Right lobe of liver (tissue), 6 donors: ENCODE measurements at regions not wholly inside any gene's neighbourhood (a gene's known extent, or its start where the extent isn't known, plus 50 kb on each side); places are given as distances from the start of the nearest gene placed in this dataset.
"Not testable (repeated sequence)": the region's sequence is repeated elsewhere in the genome, so short reads cannot be mapped to it uniquely, and the experiment has no call there.

Experiments used
- ATAC-seq, 4 donors: fragments of 200-7000 bp; cut with Tn5 transposase; one replicate each; pipeline ENCODE4 v1.9.1; 2020; ENCODE audit warnings: mild to moderate bottlenecking in 4 of 4, moderate library complexity in 4 of 4
- DNase-seq, 3 donors: peaks; one replicate each; pipeline ENCODE4 v3.0.0-alpha.2; 2020
- H3K27ac ChIP-seq, 3 donors: fragments of 200-600 bp; one replicate each; pipeline ENCODE4 v1.8.0; 2022
- H3K27me3 ChIP-seq, 2 donors: fragments of 200-600 bp; one replicate each; pipeline ENCODE4 v1.8.0; 2022
- H3K36me3 ChIP-seq, 4 donors: fragments of 200-600 bp; sonication (generic) in 1 of 4; one replicate each; pipeline versions ENCODE4 v1.5.1 to v1.8.0; 2017 to 2022; ENCODE audit warnings: control low read depth in 1 of 4
- H3K4me1 ChIP-seq, 4 donors: fragments of 200-600 bp; sonication (generic) in 1 of 4; one replicate each; pipeline versions ENCODE4 v1.5.1 to v1.8.0; 2017 to 2022; ENCODE audit warnings: control low read depth in 1 of 4
- H3K4me3 ChIP-seq, 3 donors: fragments of 200-600 bp; one replicate each; pipeline ENCODE4 v1.8.0; 2022
- H3K9me3 ChIP-seq, 4 donors: fragments of 200-600 bp; sonication (generic) in 1 of 4; one replicate each; pipeline versions ENCODE4 v1.5.1 to v1.8.0; 2017 to 2022; ENCODE audit warnings: control low read depth in 1 of 4
- CTCF ChIP-seq, 4 donors: fragments of 200-600 bp in 3 of 4; fragments of 450-650 bp in 1 of 4; IDR thresholded peaks; one replicate each; pipeline versions ENCODE4 v1.5.1 to v1.8.0; 2016 to 2022; ENCODE audit warnings: antibody characterized with exemption in 4 of 4, mild to moderate bottlenecking in 2 of 4
- POLR2A ChIP-seq: fragments of 450-650 bp; IDR thresholded peaks from one replicate; pipeline ENCODE4 v1.6.1; 2017; ENCODE audit warnings: antibody characterized with exemption, mild to moderate bottlenecking
- whole genome bisulfite sequencing: methylation state at CpG from one replicate; pipeline ENCODE4 v1.1.6; 2018; ENCODE audit warnings: low coverage, low lambda C conversion rate; ENCODE audit not compliant: insufficient coverage; ENCODE audit errors: missing lambda C conversion rate; 5-methylcytosine and 5-hydroxymethylcytosine counted together
- intact Hi-C, 2 donors: fragments of 100-400 bp; cut with DNase I; formaldehyde crosslinking; loops; one replicate each; pipeline versions ENCODE4 v1.11.2 to v1.14.1; 2022
- donor health status: DM: no; HTN: yes; CAD: no.
- donor health status: DM: no; HTN: no; CAD: no.
- donor health status: DM: no; HTN: no; CAD: no.
- donor health status: DM: no; HTN: yes; CAD: no.
- donor health status: DM: no; HTN: yes; CAD: no.

DNA sequence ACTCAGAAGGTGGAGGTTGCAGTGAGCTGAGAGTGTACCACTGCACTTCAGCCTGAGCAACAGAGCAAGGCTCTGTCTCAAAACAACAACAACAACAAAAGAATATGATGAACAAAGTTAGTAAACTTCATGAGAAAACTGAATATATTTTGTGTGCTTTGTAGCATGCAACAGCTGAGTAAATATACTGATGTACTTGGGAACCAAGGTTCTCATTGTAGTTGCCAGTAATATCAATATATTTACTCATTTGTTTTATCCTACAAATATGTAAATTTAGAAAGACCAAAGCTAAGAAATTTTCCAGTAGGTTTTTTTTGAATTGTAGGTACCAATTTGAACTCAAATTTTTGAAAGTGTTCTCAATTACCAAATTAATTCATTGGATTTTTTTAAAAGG is 127.2 kb downstream of the IPO8 start:
- ATAC-seq (no peak), DNase-seq (no peak)
- H3K4me3 ChIP-seq: no peak overlapping the region
- no peaks in the 10 kb centered on the region for H3K27me3 ChIP-seq
- TF ChIP-seq CTCF (IDR thresholded peaks at IDR 0.05) (no peak), POLR2A (no peak)
- H3K4me1 ChIP-seq: peaks cover 0 to 36% (median 2%) of the 10 kb centered on the region in 4 donors
- H3K9me3 ChIP-seq: no peaks in the 10 kb centered on the region
- H3K27ac ChIP-seq: no peak overlapping the region
- intact Hi-C loops: no loop called here
- H3K36me3 ChIP-seq: no peaks in the 10 kb centered on the region

GRCh38 chr12:30567082-30567481 is 128.6 kb downstream of the IPO8 start:
- ATAC-seq (peak; percentile 61 to 82 (median 74)), DNase-seq (no peak)
- Histone ChIP-seq H3K36me3 (no peaks in the 10 kb centered on the region), H3K4me3 (no peak overlapping the region), H3K9me3 (no peaks in the 10 kb centered on the region), H3K4me1 (peaks cover 0 to 22% (median 2%) of the 10 kb centered on the region in 4 donors), H3K27ac (no peak overlapping the region), H3K27me3 (no peaks in the 10 kb centered on the region)
- 27% methylated on average over 1 of the region's 1 CpG for WGBS
- intact Hi-C loops: no loop called here
- TF ChIP-seq CTCF (IDR thresholded peaks at IDR 0.05): no peak
- TF ChIP-seq POLR2A: no peak

DNA sequence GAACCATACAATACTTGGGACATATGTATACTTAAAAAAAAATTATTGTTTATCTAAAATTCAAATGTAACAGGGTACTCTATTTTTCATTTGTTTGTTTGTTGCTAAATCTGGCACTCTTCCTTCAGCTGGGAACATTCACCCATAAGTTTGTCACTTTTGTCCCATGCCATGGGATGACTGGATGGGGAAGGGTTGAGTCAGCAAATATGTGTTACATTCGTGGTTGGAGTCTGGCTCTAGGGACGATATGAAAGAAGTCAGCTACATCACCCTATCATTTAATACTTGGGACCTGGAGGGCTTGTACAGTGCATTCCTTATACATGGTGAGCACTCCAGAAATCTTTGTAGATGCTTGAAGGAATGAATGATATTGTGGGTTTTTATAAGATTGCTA is 131.3 kb downstream of the IPO8 start:
- Histone ChIP-seq H3K27me3 (no peaks in the 10 kb centered on the region), H3K4me3 (no peak overlapping the region), H3K36me3 (no peaks in the 10 kb centered on the region), H3K27ac (no peak overlapping the region), H3K4me1 (peaks cover 0 to 13% (median 0%) of the 10 kb centered on the region in 4 donors), H3K9me3 (no peaks in the 10 kb centered on the region)
- no peak for TF ChIP-seq CTCF (IDR thresholded peaks at IDR 0.05)
- no peak for TF ChIP-seq POLR2A
- DNase-seq (no peak), ATAC-seq (peak in 1 of 4 donors; percentile 43)
- intact Hi-C loops: no loop called here
- 24% methylated on average over 2 of the region's 2 CpGs for WGBS

DNA sequence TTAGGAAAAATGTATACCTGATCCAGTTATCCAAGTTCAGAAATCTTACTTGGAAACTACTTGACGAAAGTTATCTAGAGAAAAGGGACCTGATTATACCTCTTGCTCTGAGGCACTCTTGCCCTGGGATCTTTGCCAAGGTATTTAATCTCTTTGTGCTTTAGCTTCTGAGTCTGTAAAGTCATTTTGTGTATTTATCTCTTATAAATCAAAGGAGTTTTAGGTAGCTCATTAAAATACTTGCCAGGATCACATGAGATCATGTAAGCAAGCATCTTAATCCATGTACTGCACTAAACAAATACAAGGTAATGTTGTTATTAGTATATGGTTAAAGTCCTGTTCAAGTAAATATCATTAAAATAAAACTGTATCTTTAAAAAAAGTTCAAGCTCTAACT is 147.5 kb downstream of the IPO8 start:
- Histone ChIP-seq H3K4me1 (no peaks in the 10 kb centered on the region), H3K9me3 (no peaks in the 10 kb centered on the region), H3K27ac (no peak overlapping the region), H3K4me3 (no peak overlapping the region), H3K27me3 (no peaks in the 10 kb centered on the region), H3K36me3 (no peaks in the 10 kb centered on the region)
- intact Hi-C loops: no loop called here
- 76% methylated on average over 1 of the region's 1 CpG for WGBS
- ATAC-seq (no peak), DNase-seq (no peak)
- TF ChIP-seq POLR2A (no peak), CTCF (IDR thresholded peaks at IDR 0.05) (no peak)

DNA sequence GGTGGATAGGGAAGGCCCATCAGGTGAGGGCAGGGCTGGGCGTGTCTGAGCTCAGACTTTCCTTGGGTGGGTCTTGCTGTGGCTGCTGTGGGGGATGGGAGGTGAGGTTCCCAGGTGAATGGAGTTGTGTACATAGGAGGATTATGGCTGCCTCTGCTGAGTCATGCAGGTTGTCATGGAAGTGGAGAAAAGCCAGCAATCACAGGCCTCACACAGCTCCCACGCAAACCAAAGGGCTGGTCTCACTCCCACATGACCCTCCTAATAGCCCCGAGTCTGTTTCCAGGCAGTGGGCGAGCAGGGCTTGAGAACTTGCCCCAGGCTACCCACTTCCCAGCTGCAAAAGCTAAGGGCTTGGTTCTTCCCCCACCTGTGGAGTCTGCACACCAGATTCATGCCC is 149.5 kb downstream of the IPO8 start:
- H3K4me3 ChIP-seq: no peak overlapping the region
- no peak overlapping the region for H3K27ac ChIP-seq
- intact Hi-C loops: no loop called here
- H3K36me3 ChIP-seq: no peaks in the 10 kb centered on the region
- TF ChIP-seq CTCF (IDR thresholded peaks at IDR 0.05): no peak
- TF ChIP-seq POLR2A: no peak
- 60% methylated on average over 1 of the region's 4 CpGs for WGBS
- no peaks in the 10 kb centered on the region for H3K4me1 ChIP-seq
- H3K27me3 ChIP-seq: no peaks in the 10 kb centered on the region
- ATAC-seq: no peak
- H3K9me3 ChIP-seq: no peaks in the 10 kb centered on the region
- DNase-seq: no peak

DNA sequence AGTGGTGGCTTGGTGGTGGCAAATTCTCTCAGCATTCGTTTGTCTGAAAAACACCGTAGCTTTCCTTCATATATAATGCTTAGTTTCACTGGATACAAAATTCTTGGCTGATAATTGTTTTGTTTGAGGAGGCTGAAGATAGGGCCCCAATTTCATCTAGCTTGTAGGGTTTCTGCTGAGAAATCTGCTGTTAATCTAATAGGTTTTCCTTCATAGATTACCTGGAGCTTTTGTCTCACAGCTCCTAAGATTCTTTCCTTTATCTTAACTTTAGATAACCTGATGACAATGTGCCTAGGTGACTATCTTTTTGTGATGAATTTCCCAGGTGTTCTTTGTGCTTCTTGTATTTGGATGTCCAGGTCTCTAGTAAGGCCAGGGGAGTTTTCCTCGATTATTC is 151.0 kb downstream of the IPO8 start:
- ATAC-seq, H3K27ac ChIP-seq, H3K27me3 ChIP-seq, intact Hi-C loops, H3K4me1 ChIP-seq, H3K9me3 ChIP-seq, DNase-seq, H3K4me3 ChIP-seq, H3K36me3 ChIP-seq: not testable (repeated sequence)
- WGBS: 94% methylated on average over 3 of the region's 3 CpGs
